ENCODE measurements at regions not wholly inside any gene's neighbourhood (a gene's known extent, or its start where the extent isn't known, plus 50 kb on each side); places are given as distances from the start of the nearest gene placed in this dataset.

GRCh38 chr2:207418419-207418818 lies 111.3 kb upstream of the CREB1 start:
- TF ChIP-seq, protein P1, sequence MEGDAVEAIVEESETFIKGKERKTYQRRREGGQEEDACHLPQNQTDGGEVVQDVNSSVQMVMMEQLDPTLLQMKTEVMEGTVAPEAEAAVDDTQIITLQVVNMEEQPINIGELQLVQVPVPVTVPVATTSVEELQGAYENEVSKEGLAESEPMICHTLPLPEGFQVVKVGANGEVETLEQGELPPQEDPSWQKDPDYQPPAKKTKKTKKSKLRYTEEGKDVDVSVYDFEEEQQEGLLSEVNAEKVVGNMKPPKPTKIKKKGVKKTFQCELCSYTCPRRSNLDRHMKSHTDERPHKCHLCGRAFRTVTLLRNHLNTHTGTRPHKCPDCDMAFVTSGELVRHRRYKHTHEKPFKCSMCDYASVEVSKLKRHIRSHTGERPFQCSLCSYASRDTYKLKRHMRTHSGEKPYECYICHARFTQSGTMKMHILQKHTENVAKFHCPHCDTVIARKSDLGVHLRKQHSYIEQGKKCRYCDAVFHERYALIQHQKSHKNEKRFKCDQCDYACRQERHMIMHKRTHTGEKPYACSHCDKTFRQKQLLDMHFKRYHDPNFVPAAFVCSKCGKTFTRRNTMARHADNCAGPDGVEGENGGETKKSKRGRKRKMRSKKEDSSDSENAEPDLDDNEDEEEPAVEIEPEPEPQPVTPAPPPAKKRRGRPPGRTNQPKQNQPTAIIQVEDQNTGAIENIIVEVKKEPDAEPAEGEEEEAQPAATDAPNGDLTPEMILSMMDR (conservative IDR thresholded peaks at IDR 0.05; ENCODE audit: low read length), result no peak
- DNase-seq (ENCODE audit: low read depth), result no peak

GRCh38 chr2:207419331-207419730 lies 110.4 kb upstream of the CREB1 start:
- H3K4me3 ChIP-seq (ENCODE audit: low read length), result no peak overlapping the region
- TF ChIP-seq, protein P1 (conservative IDR thresholded peaks at IDR 0.05; ENCODE audit: low read length), result no peak
- DNase-seq (ENCODE audit: low read depth), result no peak

More at GRCh38 chr2:207418419-207418818, 111.3 kb upstream of the CREB1 start:
- no peak overlapping the region for H3K4me3 ChIP-seq (ENCODE audit: low read length)

GRCh38 chr2:207421671-207422070 lies 108.1 kb upstream of the CREB1 start:
- H3K4me3 ChIP-seq (ENCODE audit: low read length), result no peak overlapping the region
- TF ChIP-seq, protein P1 (conservative IDR thresholded peaks at IDR 0.05; ENCODE audit: low read length), result no peak
- DNase-seq (ENCODE audit: low read depth), result no peak

DNA sequence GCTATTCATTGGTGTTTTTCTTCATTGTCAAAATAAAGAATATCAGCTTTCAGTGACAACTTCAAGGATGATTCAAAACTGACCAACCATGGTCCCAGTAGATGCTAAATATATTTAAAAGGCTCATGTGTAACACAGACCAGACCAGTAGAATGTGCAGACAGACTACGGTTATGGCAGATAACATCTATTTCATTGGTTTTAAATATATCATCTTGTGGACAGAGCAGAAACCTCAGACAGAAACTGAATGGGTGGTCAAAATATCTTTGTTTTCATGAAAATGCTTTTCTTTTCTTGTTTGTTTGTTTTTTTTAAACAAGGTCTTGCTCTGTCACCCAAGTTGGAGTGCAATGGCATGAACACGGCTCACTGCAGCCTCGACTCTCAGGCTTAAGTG lies 107.4 kb upstream of the CREB1 start:
- TF ChIP-seq, protein P1 (conservative IDR thresholded peaks at IDR 0.05; ENCODE audit: low read length), result no peak
- no peak for DNase-seq (ENCODE audit: low read depth)
- no peak overlapping the region for H3K4me3 ChIP-seq (ENCODE audit: low read length)

- TF ChIP-seq, protein P1 (conservative IDR thresholded peaks at IDR 0.05; ENCODE audit: low read length), result no peak
- DNase-seq (ENCODE audit: low read depth), result peak; percentile 87
- H3K4me3 ChIP-seq (ENCODE audit: low read length), result no peak overlapping the region
These were observed 105.9 kb upstream of the CREB1 start for GRCh38 chr2:207423886-207424285.

- H3K4me3 ChIP-seq (ENCODE audit: low read length), result no peak overlapping the region
- TF ChIP-seq, protein P1 (conservative IDR thresholded peaks at IDR 0.05; ENCODE audit: low read length), result no peak
These were observed 101.8 kb upstream of the CREB1 start for GRCh38 chr2:207427986-207428385.

GRCh38 chr2:207428573-207428972 lies 101.2 kb upstream of the CREB1 start:
- H3K4me3 ChIP-seq (ENCODE audit: low read length), result no peak overlapping the region
- TF ChIP-seq, protein P1 (conservative IDR thresholded peaks at IDR 0.05; ENCODE audit: low read length), result no peak
- DNase-seq (ENCODE audit: low read depth), result no peak

More at GRCh38 chr2:207427986-207428385, 101.8 kb upstream of the CREB1 start:
- DNase-seq (ENCODE audit: low read depth), result no peak
